ENCODE measurements at regions not wholly inside any gene's neighbourhood (a gene's known extent, or its start where the extent isn't known, plus 50 kb on each side); places are given as distances from the start of the nearest gene placed in this dataset.
"Not testable (repeated sequence)": the region's sequence is repeated elsewhere in the genome, so short reads cannot be mapped to it uniquely, and the experiment has no call there.

GRCh38 chr13:20301015-20301402 lies 68.9 kb upstream of the GJB6 start:
- no peak for DNase-seq (ENCODE audit: low spot score)

GRCh38 chr13:20297181-20297580 lies 65.1 kb upstream of the GJB6 start:
- ATAC-seq (ENCODE audit: low read depth) (peak; percentile 38; the same call in 1 of the 3 replicates), DNase-seq (ENCODE audit: low spot score) (no peak)
- H3K27me3 ChIP-seq (ENCODE audit: insufficient read depth, poor library complexity, severe bottlenecking), result no peaks in the 10 kb centered on the region
- no peaks in the 10 kb centered on the region for H3K4me1 ChIP-seq (ENCODE audit: insufficient read depth, poor library complexity, severe bottlenecking)
- H3K9me3 ChIP-seq (ENCODE audit: severe bottlenecking), result no peaks in the 10 kb centered on the region
- no peak for TF ChIP-seq CTCF (IDR thresholded peaks at IDR 0.05; ENCODE audit: poor library complexity, severe bottlenecking)
- H3K4me3 ChIP-seq (ENCODE audit: severe bottlenecking), result no peak overlapping the region
- no peaks in the 10 kb centered on the region for H3K36me3 ChIP-seq (ENCODE audit: low read depth)
- H3K27ac ChIP-seq (ENCODE audit: poor library complexity, severe bottlenecking), result no peak overlapping the region

More at GRCh38 chr13:20301015-20301402, 68.9 kb upstream of the GJB6 start:
- H3K27me3 ChIP-seq (ENCODE audit: insufficient read depth, poor library complexity, severe bottlenecking), result no peaks in the 10 kb centered on the region
- TF ChIP-seq CTCF (IDR thresholded peaks at IDR 0.05; ENCODE audit: poor library complexity, severe bottlenecking), result no peak
- no peaks in the 10 kb centered on the region for H3K4me1 ChIP-seq (ENCODE audit: insufficient read depth, poor library complexity, severe bottlenecking)
- no peak overlapping the region for H3K27ac ChIP-seq (ENCODE audit: poor library complexity, severe bottlenecking)
- H3K4me3 ChIP-seq (ENCODE audit: severe bottlenecking), result no peak overlapping the region
- no peak for ATAC-seq (ENCODE audit: low read depth)
- no peaks in the 10 kb centered on the region for H3K36me3 ChIP-seq (ENCODE audit: low read depth)
- no peaks in the 10 kb centered on the region for H3K9me3 ChIP-seq (ENCODE audit: severe bottlenecking)

GRCh38 chr13:20295956-20296355 lies 63.8 kb upstream of the GJB6 start:
- DNase-seq (ENCODE audit: low spot score), result no peak
- ATAC-seq (ENCODE audit: low read depth), result no peak

GRCh38 chr13:20294497-20294896 lies 62.4 kb upstream of the GJB6 start:
- Histone ChIP-seq H3K4me1 (ENCODE audit: insufficient read depth, poor library complexity, severe bottlenecking) (no peaks in the 10 kb centered on the region), H3K27ac (ENCODE audit: poor library complexity, severe bottlenecking) (no peak overlapping the region), H3K4me3 (ENCODE audit: severe bottlenecking) (no peak overlapping the region), H3K27me3 (ENCODE audit: insufficient read depth, poor library complexity, severe bottlenecking) (no peaks in the 10 kb centered on the region), H3K36me3 (ENCODE audit: low read depth) (no peaks in the 10 kb centered on the region), H3K9me3 (ENCODE audit: severe bottlenecking) (no peaks in the 10 kb centered on the region)
- ATAC-seq (ENCODE audit: low read depth) (no peak), DNase-seq (ENCODE audit: low spot score) (no peak)
- no peak for TF ChIP-seq CTCF (IDR thresholded peaks at IDR 0.05; ENCODE audit: poor library complexity, severe bottlenecking)

More at GRCh38 chr13:20295956-20296355, 63.8 kb upstream of the GJB6 start:
- no peaks in the 10 kb centered on the region for H3K4me1 ChIP-seq (ENCODE audit: insufficient read depth, poor library complexity, severe bottlenecking)
- no peak overlapping the region for H3K27ac ChIP-seq (ENCODE audit: poor library complexity, severe bottlenecking)
- H3K9me3 ChIP-seq (ENCODE audit: severe bottlenecking), result no peaks in the 10 kb centered on the region
- no peak for TF ChIP-seq CTCF (IDR thresholded peaks at IDR 0.05; ENCODE audit: poor library complexity, severe bottlenecking)
- no peaks in the 10 kb centered on the region for H3K27me3 ChIP-seq (ENCODE audit: insufficient read depth, poor library complexity, severe bottlenecking)
- H3K4me3 ChIP-seq (ENCODE audit: severe bottlenecking), result no peak overlapping the region
- no peaks in the 10 kb centered on the region for H3K36me3 ChIP-seq (ENCODE audit: low read depth)

- H3K4me1 ChIP-seq (ENCODE audit: insufficient read depth, poor library complexity, severe bottlenecking); ATAC-seq (ENCODE audit: low read depth); H3K27ac ChIP-seq (ENCODE audit: poor library complexity, severe bottlenecking); H3K4me3 ChIP-seq (ENCODE audit: severe bottlenecking); H3K36me3 ChIP-seq (ENCODE audit: low read depth); H3K9me3 ChIP-seq (ENCODE audit: severe bottlenecking); H3K27me3 ChIP-seq (ENCODE audit: insufficient read depth, poor library complexity, severe bottlenecking); DNase-seq (ENCODE audit: low spot score): not testable (repeated sequence)
Observed at GRCh38 chr13:20292301-20292700, 60.2 kb upstream of the GJB6 start.

All from RWPE2 (cell line).